ENCODE measurements at regions not wholly inside any gene's neighbourhood (a gene's known extent, or its start where the extent isn't known, plus 50 kb on each side); places are given as distances from the start of the nearest gene placed in this dataset.

- Histone ChIP-seq H3K4me3 (no peak overlapping the region), H3K27ac (peak overlapping the region in 3 of 10 donors; percentile 12 to 28 (median 15)), H3K27me3 (no peaks in the 10 kb centered on the region), H3K9me3 (peaks cover 0 to 7% (median 0%) of the 10 kb centered on the region in 11 donors), H3K4me1 (peaks cover 0 to 36% (median 19%) of the 10 kb centered on the region in 9 donors), H3K36me3 (no peaks in the 10 kb centered on the region)
- TF ChIP-seq CTCF (IDR thresholded peaks at IDR 0.05), result no peak
- intact Hi-C loops (cut with DNase I), result loop anchor here in 2 of 10 donors (10.0 kb wide), 2 partner anchors 63 to 357 kb away; no protein-coding TSS in a partner anchor
- DNase-seq, result peak in 1 of 2 donors; percentile 61
- peak in 4 of 8 donors; percentile 16 to 40 (median 28) for ATAC-seq
- WGBS, 2 donors, result 69 to 73% methylated on average over 13 of the region's 13 CpGs
Observed at GRCh38 chr9:89747596-89747995, 142.8 kb downstream of the GADD45G start.

- peak overlapping the region in 1 of 10 donors; percentile 12 for H3K27ac ChIP-seq
- intact Hi-C loops (cut with DNase I), result loop anchor here in 2 of 10 donors (10.0 kb wide), 2 partner anchors 63 to 357 kb away; no protein-coding TSS in a partner anchor
- ATAC-seq (no peak), DNase-seq (no peak)
- 56 to 62% methylated on average over 6 of the region's 6 CpGs for WGBS, 2 donors
- no peak for TF ChIP-seq CTCF (IDR thresholded peaks at IDR 0.05)
- no peaks in the 10 kb centered on the region for H3K27me3 ChIP-seq
- H3K9me3 ChIP-seq, result peaks cover 0 to 7% (median 0%) of the 10 kb centered on the region in 11 donors
- H3K36me3 ChIP-seq, result no peaks in the 10 kb centered on the region
- H3K4me1 ChIP-seq, result peaks cover 0 to 36% (median 19%) of the 10 kb centered on the region in 9 donors
- H3K4me3 ChIP-seq, result no peak overlapping the region
Observed at GRCh38 chr9:89748021-89748670, 143.3 kb downstream of the GADD45G start.

GRCh38 chr9:89748831-89749499 is 144.2 kb downstream of the GADD45G start:
- intact Hi-C loops (cut with DNase I), result loop anchor here in 2 of 10 donors (10.0 kb wide), 2 partner anchors 64 to 356 kb away; no protein-coding TSS in a partner anchor
- Histone ChIP-seq H3K36me3 (no peaks in the 10 kb centered on the region), H3K9me3 (peaks cover 0 to 7% (median 0%) of the 10 kb centered on the region in 11 donors), H3K4me1 (peaks cover 0 to 36% (median 15%) of the 10 kb centered on the region in 9 donors), H3K27me3 (no peaks in the 10 kb centered on the region), H3K27ac (no peak overlapping the region), H3K4me3 (no peak overlapping the region)
- WGBS, 2 donors, result 82 to 87% methylated on average over 6 of the region's 6 CpGs
- ATAC-seq (no peak), DNase-seq (no peak)
- TF ChIP-seq CTCF (IDR thresholded peaks at IDR 0.05), result no peak

GRCh38 chr9:89749500-89750116 is 144.8 kb downstream of the GADD45G start:
- no peak for ATAC-seq
- no peak overlapping the region for H3K27ac ChIP-seq
- intact Hi-C loops (cut with DNase I), result loop anchor here in 5 of 10 donors (10.0 kb wide), 5 partner anchors 65 to 355 kb away; partner anchors contain the start of gene GADD45G (in 1 of the 5)

More at GRCh38 chr9:89749500-89750116, 144.8 kb downstream of the GADD45G start:
- no peak for DNase-seq
- Histone ChIP-seq H3K4me1 (peaks cover 0 to 36% (median 12%) of the 10 kb centered on the region in 9 donors), H3K4me3 (no peak overlapping the region), H3K36me3 (no peaks in the 10 kb centered on the region), H3K27me3 (no peaks in the 10 kb centered on the region), H3K9me3 (peaks cover 0 to 6% (median 0%) of the 10 kb centered on the region in 11 donors)
- 78 to 93% methylated on average over 3 of the region's 3 CpGs for WGBS, 2 donors
- no peak for TF ChIP-seq CTCF (IDR thresholded peaks at IDR 0.05)
